ENCODE measurements at regions not wholly inside any gene's neighbourhood (a gene's known extent, or its start where the extent isn't known, plus 50 kb on each side); places are given as distances from the start of the nearest gene placed in this dataset.
A peak's percentile ranks its signal among the peaks of the same experiment; 100 is the strongest.
"Not testable (repeated sequence)": the region's sequence is repeated elsewhere in the genome, so short reads cannot be mapped to it uniquely, and the experiment has no call there.

GRCh38 chr10:123391275-123392028 lies 237.2 kb downstream of the BUB3 start:
- intact Hi-C loops (cut with DNase I; ENCODE audit: low total_unique reads) = loop anchor here (10.0 kb wide), 1 partner anchor 153 kb away; no protein-coding TSS in a partner anchor
- TF ChIP-seq CTCF (IDR thresholded peaks at IDR 0.05) = no peak
- TF ChIP-seq POLR2A (IDR thresholded peaks at IDR 0.05) = no peak
- H3K4me3 ChIP-seq (ENCODE audit: low read depth, poor library complexity, severe bottlenecking) = no peak overlapping the region
- WGBS, 2 donors = 62 to 63% methylated on average over 15 of the region's 15 CpGs
- DNase-seq (ENCODE audit: low spot score in 2 of 2) = peak in 1 of 2 donors; percentile 75

DNA sequence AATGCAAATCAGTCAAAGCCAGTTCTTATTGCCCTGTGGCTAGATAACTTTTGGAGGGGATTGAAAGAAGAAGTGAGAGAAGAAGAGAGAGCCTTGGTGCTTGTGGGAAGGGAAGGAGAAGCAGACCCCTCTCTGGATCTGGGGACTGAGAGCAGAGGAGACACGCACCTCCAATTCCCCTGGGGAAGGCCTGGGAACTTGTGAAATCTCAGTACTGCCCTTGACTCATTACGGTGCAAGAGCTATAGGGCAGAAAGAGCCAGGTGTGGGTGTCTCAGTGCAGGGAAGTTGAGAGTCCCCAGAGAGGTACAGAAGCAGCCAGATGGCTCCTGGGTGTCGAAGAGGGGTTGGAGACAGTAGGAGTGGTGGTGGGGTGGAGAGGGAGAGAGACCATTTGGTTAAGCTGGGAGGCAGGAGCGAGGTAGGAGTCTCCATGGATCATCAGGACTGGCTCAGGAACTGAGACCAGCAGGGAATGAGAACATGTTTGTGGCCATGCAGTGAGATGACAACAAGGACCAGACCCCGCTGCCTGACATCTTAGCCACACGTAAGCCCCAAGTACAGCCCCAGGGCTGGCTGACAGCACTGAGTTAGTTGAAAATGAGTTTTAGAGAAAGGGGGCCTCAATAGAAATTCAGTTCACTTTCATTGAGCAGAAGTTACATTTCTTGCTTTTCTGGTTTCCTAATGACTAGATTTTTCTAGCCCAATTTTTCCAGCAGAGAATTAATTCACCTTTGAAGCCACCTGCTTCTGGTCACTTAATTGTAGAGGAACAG lies 238.2 kb downstream of the BUB3 start:
- WGBS, 2 donors = 56 to 57% methylated on average over 6 of the region's 6 CpGs
- H3K4me3 ChIP-seq (ENCODE audit: low read depth, poor library complexity, severe bottlenecking) = no peak overlapping the region
- no peak for DNase-seq (ENCODE audit: low spot score in 2 of 2)
- intact Hi-C loops (cut with DNase I; ENCODE audit: low total_unique reads) = loop anchor here (10.0 kb wide), 1 partner anchor 152 kb away; no protein-coding TSS in a partner anchor
- TF ChIP-seq CTCF (IDR thresholded peaks at IDR 0.05) (no peak), POLR2A (IDR thresholded peaks at IDR 0.05) (no peak)

DNA sequence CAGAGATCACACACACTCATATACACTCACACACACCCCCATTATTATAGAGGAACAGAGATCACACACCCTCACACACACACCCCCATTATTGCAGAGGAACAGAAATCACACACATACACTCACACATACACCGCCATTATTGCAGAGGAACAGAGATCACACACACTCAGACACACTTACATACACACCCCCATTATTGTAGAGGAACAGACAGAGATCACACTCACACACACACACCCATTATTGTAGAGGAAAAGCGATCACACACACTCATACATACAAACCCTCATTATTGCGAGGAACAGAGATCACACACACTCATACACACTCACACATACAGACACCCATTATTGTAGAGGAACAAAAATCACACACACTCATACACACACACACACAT lies 239.0 kb downstream of the BUB3 start:
- intact Hi-C loops (cut with DNase I; ENCODE audit: low total_unique reads) = loop anchor here (10.0 kb wide), 1 partner anchor 152 kb away; no protein-coding TSS in a partner anchor
- 90 to 98% methylated on average over 3 of the region's 3 CpGs for WGBS, 2 donors
- DNase-seq (ENCODE audit: low spot score in 2 of 2) = no peak

GRCh38 chr10:123394382-123394781 lies 240.2 kb downstream of the BUB3 start:
- WGBS, 2 donors = 45 to 56% methylated on average over 1 of the region's 1 CpG

More for the DNA sequence above, 239.0 kb downstream of the BUB3 start:
- TF ChIP-seq POLR2A (IDR thresholded peaks at IDR 0.05) (no peak), CTCF (IDR thresholded peaks at IDR 0.05) (no peak)
- no peak overlapping the region for H3K4me3 ChIP-seq (ENCODE audit: low read depth, poor library complexity, severe bottlenecking)

DNA sequence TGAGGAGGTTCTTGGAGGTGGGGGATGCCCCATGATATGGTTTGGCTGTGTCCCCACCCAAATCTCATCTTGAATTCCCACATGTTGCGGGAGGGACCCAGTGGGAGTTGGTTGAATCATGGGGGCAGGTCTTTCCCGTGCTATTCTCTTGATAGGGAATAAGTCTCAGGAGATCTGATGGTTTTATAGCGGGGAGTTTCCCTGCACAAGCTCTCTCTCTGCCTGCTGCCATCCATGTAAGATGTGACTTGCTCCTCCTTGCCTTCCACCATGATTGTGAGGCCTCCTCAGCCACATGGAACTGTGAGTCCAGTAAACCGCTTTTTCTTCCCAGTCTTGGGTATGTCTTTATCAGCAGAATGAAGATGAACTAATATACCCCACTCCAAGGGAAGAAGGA lies 241.0 kb downstream of the BUB3 start:
- peak in 1 of 2 donors; percentile 37 for DNase-seq (ENCODE audit: low spot score in 2 of 2)
- intact Hi-C loops (cut with DNase I; ENCODE audit: low total_unique reads) = loop anchor here (10.0 kb wide), 1 partner anchor 150 kb away; no protein-coding TSS in a partner anchor
- H3K4me3 ChIP-seq (ENCODE audit: low read depth, poor library complexity, severe bottlenecking) = not testable (repeated sequence)
- WGBS, 2 donors = 96 to 97% methylated on average over 4 of the region's 4 CpGs

More at GRCh38 chr10:123394382-123394781, 240.2 kb downstream of the BUB3 start:
- no peak overlapping the region for H3K4me3 ChIP-seq (ENCODE audit: low read depth, poor library complexity, severe bottlenecking)
- TF ChIP-seq POLR2A (IDR thresholded peaks at IDR 0.05) = no peak
- intact Hi-C loops (cut with DNase I; ENCODE audit: low total_unique reads) = loop anchor here (10.0 kb wide), 1 partner anchor 150 kb away; no protein-coding TSS in a partner anchor
- DNase-seq (ENCODE audit: low spot score in 2 of 2) = no peak

DNA sequence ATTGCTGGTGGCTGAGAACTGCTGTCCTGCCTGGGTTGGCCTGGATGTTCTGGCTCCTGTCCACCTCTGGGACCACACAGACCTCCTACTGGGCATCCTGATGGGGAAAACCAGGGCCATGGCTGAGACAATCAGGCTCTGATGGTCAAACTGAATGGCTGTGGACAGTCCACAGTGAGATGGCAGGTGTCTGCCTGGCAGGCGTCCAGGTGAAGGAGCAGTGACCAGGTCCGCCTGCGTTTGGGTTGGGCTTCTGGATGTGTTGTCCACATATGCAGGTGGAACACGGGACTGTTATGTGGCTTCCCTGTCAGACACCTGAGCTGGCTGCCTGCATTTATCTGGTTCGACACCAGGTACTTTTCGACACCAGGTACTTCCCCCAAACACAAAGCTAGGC lies 241.7 kb downstream of the BUB3 start:
- intact Hi-C loops (cut with DNase I; ENCODE audit: low total_unique reads) = loop anchor here (10.0 kb wide), 1 partner anchor 149 kb away; no protein-coding TSS in a partner anchor
- H3K4me3 ChIP-seq (ENCODE audit: low read depth, poor library complexity, severe bottlenecking) = no peak overlapping the region
- TF ChIP-seq POLR2A (IDR thresholded peaks at IDR 0.05) (no peak), CTCF (IDR thresholded peaks at IDR 0.05) (no peak)
- WGBS, 2 donors = 88 to 92% methylated on average over 6 of the region's 6 CpGs
- peak in 1 of 2 donors; percentile 65 for DNase-seq (ENCODE audit: low spot score in 2 of 2)

All from lower leg skin (tissue), 4 donors.